ENCODE measurements at regions not wholly inside any gene's neighbourhood (a gene's known extent, or its start where the extent isn't known, plus 50 kb on each side); places are given as distances from the start of the nearest gene placed in this dataset.
"Not testable (repeated sequence)": the region's sequence is repeated elsewhere in the genome, so short reads cannot be mapped to it uniquely, and the experiment has no call there.

DNA sequence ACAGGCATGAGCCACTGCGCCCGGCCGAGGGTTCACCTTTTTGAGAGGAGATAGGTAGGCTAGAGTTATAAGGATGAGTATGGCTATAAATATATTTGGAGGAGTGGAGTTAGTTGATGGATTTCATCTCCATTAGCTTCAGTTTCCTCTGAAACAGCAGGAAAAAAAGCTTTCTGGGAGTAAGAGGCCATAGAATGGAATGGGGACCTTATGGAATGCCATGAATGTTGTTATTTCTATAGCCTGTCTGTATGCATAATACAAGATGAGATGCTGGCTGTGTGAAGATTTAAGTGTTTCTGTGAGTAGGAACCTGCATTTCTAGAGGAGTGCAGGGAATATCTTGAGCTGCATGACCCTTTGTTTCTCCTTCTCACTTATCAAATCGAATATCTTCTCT lies 114.9 kb upstream of the ARX start:
- DNase-seq: no peak

DNA sequence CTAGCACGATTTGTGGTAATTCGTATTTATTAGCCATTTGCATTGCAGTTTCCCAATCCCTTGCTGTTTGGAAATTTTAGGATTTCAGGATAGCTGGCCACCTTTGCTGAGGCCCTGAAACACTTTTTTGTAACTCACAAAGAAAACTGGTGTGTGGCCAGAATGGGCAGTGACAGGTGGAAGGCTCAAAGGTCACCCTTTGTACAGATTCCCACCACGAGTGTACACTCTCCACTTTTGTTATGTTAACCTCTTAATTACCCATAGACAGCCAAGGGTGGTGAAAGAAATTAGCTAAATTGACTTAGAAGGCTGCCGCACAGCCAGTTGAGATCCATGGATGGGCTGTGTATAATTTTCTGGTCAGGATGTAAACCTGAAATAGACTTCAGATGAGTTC lies 109.7 kb upstream of the ARX start:
- no peak for DNase-seq

DNA sequence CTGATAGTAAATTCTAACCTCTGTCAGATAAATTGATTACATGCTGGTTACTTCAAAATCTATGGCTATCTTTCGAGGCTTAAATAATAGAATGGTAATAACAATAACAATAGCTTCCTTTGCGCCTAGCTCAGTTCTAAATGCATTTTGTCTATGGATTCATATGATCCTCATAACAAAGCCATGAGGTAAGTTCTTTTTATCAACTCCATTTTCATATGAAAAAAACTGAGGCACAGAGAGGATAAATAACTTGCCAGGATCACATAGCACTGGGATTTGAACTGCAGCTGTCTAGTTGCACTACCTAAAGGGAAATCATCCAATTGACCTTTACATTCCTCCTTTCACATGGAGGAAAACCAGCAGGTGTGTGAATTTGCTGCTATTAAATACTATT lies 108.6 kb upstream of the ARX start:
- no peak for DNase-seq

- no peak for DNase-seq
These were observed 96.4 kb upstream of the ARX start for GRCh38 chrX:25112156-25112555.

DNA sequence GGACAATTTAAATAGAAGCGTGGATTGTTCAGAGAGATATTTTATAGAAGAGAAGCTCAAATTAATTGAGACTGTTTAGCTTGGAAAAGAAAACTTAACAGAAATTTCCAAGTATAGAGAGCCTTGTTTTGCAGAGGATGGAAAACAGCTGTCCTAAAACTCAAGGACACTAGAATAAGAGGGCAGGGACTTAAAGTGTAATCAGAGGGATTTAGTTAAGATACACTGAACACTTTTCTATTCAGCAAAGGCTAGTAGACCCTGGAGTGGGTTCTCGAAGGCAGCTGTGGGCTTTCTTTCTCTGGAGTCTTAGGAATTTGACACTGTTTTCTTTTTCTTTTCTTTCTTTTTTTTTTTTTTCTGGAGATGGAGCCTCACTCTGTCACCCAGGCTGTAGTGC lies 92.7 kb upstream of the ARX start:
- no peak for DNase-seq

GRCh38 chrX:25105221-25105620 lies 89.5 kb upstream of the ARX start:
- DNase-seq: no peak

DNA sequence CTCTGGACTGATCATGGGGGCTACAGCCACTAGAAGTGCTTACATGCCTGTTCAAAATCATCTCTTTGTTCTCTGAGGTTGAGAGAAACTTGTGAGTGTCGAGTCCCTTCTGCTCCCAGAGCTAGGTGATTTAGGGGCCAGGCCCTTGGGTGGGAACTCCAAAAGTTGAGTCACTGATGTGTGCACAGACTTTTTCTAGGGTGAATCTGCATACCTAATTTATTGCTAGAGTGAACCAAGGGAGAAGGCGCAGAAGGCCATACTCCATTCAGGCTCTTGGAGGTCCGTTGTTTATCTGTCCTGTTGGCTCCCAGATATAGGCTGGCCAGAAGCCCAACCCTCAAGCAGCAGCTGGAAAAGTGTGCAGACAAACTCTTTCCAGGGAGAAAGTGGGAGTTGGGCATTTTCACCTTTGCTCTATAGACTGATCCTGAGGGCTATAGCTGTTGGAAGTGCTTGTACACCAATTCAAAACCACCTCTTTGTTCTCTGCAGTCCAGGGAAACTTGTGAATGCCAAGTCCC lies 80.8 kb upstream of the ARX start:
- DNase-seq: no peak

- DNase-seq: not testable (repeated sequence)
These were observed 75.4 kb upstream of the ARX start for GRCh38 chrX:25091152-25091551.

DNA sequence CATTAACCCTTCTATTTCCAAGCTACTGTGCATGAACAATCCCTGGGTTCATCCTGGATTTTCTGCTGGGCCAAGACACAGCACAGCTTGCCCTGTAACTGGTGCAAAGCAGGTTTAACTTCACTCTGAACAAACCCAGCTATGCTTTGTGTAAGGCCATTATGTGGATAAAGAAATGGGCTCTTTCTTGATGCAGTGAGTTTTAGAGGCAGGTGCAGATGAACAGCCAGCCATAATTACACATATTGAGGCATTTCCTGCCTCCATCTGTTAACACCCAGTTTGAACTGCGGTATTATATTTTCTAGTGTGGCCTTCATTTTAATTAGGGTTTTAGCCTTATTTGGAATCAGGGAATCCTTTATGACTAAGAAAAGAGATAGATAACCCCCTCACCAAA lies 68.7 kb upstream of the ARX start:
- DNase-seq: no peak

DNA sequence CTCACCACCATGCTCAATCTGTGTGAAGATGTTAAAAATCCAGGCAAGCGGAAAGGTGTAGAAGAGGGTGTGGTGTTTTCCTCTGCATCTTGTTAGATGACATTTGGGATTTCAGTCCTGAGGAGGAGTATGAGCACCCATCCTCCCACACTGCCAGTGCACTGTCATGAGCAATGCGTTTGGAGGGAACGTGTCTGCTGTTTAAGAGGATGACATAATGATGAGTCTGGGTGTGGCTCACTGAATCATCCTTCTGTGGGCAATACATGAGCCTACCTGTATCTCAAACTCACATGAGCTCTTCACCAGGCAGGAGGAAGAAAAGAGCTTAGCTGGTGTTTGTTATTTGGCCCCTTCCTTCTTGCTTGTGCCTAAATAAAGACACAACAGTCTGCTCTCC lies 67.9 kb upstream of the ARX start:
- DNase-seq: no peak

GRCh38 chrX:25079020-25079419 lies 63.3 kb upstream of the ARX start:
- DNase-seq: no peak

DNA sequence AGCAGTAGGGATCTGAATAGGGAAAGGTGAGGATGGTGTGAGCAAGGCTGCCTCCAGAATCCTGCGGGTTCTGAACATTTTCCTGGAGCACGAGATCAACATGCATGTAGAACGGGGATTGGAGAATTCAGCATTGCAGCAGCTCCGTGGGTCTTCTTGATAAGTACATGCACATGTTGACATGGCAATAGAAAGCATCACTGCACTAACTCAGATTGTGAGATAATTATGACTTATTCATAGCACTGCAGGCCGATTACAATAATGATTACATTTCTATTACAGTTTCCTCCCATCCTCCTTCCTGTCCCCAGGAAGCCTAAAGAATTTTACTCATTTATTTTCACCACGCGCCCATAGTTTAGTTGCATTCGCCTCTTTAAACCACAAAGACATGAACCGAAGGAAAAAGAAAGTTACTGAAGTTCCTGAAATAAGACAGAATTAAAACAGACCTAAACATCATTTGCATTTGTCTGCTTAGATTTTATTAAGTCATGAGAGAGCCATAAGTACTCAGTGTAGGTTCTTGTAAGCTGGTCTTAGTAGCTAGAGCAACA lies 61.3 kb upstream of the ARX start:
- no peak for DNase-seq

DNA sequence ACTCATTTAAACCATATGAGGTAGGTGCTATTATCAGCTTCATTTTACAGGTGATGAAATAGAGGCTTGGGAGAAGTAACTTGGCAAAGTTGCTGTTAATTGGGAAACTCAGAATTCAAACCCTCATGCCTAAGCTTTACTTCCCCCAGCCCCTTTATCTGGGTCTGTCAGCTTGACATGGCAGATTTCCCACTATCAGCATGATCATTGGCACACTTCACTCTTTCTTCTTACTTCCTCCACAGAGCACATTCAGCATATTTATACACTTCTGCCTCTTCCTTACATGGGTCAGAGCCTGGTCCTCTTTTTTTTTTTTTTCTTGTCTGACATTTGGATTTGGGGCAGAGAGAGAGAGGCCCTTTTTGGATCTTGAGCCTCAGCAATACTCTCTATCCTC lies 56.5 kb upstream of the ARX start:
- DNase-seq: no peak

- no peak for DNase-seq
These were observed 54.3 kb upstream of the ARX start for GRCh38 chrX:25070038-25070437.

DNA sequence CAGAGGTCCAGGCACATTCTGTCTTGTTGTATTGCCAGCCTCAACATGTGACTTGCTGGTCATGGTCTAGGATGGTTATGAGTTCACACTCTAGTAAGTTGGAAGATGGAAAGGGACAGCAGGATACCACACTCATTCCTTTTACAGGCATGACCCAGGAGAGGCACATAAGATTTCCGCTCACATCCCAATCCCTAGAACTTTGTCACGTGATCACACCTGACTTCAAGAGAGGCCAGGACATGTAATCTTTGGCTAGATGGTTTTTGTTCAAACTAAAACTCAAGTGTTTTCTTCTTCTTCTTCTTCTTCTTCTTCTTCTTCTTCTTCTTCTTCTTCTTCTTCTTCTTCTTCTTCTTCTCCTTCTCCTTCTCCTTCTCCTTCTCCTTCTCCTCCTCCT lies 53.4 kb upstream of the ARX start:
- no peak for DNase-seq

DNA sequence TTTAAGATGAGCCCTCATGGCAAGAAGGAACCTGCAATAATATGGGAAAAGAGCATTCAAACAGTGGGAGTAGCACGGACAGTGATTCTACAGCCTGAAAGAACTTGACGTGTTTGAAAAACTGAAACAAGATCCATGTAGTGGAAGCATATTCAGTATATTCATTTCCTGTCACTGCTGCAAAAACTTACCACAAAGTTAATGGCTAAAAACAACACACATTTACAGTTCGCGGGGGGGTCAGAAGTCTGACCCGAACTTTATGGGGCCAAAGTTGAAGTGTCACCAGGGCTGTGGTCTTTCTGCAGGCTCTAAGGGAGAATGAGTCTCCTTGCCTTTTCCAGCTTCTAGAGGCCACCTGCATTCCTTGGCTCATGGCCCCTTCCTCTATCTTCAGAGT lies 52.6 kb upstream of the ARX start:
- DNase-seq: no peak

- no peak for DNase-seq
These were observed 51.8 kb upstream of the ARX start for GRCh38 chrX:25067271-25068172.

DNA sequence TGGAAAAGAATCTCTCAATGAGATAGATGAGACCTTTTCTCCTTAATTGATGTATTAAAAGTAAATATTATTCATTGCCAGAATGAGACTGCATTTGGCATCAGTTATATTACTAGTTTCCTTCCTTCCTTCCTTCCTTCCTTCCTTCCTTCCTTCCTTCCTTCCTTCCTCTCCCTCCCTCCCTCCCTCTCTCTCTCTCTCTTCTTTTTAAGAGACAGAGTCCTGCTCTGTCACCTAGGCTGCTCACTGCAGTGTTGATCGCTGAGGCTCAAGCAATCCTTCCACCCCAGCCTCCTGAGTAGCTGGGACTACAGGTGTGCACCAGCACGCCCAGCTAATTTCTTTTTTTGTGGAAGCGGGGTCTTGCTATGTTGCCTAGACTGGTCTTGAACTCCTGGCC lies 50.4 kb upstream of the ARX start:
- DNase-seq: no peak
